ENCODE measurements at regions not wholly inside any gene's neighbourhood (a gene's known extent, or its start where the extent isn't known, plus 50 kb on each side); places are given as distances from the start of the nearest gene placed in this dataset.

DNA sequence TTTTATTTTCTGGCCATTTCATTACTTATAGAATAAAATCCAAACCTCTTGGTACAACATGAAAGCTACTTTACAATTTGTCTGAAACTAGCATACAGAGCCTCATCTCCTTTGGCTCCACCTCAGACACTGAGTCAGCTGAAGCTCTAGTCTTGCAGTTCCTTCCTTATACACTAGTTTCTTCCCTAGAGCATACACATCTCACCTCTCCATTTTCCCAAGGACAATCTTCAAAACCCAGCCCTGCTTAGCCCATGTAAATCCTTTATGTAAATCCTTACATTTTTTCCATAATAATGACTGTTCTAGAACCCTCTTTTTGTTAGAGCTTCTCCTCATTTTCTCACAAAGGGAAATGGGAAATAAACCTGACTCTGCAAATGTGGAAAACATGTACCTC is 463.4 kb downstream of the SLC16A7 start:
- no peak for DNase-seq

DNA sequence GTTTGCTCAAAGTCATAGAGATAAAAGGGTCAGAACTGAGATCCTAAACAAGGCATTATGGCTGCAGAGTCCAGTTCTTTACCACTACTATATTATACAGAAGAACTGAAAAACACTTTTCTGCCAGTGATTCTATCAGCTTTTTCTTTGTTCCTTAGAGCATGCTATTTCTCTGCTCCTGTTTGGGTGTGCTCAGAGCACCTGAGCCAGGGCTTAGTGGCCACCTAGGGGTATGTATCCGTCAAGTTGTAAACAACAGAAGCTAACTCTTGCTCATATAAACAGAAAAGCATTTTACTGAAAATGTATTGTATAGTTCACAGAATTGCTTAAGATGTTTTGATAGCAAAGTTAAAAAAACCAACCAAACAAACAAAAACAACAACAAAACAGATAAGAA is 470.8 kb downstream of the SLC16A7 start:
- DNase-seq, result no peak

DNA sequence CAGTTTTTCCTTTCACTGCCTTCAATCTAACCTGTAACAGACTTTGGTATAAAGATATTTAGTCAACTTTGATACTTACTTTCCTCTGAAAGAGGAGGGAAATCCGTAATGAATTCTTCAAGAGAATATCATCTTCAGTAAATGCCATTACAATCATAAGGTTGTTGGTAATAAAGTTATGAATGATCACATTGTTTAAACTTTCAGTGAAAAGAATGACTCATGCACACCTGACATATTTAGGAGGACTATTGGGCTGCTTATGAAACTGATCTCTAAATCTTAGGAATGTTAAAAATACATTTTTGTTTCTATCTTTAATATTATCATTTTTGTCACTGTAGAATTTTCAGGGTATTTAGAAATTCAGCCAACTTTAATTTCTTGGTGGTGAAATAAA is 474.7 kb downstream of the SLC16A7 start:
- no peak for DNase-seq

DNA sequence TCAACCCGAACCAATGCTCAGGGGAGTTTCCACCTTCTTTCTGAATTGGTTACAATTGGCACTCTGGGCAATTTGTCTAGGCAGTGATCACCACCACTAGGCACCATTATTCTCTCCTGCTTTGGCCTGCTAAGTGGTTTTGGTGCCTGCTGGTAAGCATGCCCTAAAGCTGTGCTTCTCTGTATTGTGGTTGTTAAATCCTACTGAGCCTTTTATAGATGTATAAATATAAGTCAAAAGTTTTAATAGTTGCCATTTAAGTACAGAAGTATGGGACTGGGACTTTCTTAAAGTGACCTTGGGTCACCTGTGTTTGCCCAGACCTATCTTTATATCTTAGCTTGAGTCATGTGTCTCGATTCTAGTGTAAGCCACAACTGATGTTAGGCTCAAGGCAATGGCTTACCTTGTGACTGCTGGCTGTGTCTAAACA is 475.9 kb downstream of the SLC16A7 start:
- no peak for DNase-seq

DNA sequence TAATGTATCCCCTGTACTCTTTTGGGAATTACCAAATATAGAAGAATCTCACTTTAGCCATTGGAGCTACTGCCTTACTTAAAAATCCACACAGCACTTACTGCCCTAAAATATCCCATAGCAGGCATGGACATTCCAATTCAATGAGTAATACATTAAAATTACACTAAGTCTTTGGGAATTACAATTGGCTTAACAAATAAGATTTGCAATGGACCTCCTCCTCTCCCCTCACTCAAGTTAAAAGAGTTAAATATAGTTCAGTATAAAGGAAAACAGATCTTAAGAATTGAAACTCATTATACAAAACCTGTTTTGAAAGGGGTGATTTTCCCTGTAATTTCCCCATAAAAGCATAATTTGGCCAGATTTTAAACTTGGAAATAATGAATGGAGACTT is 477.1 kb downstream of the SLC16A7 start:
- no peak for DNase-seq

DNA sequence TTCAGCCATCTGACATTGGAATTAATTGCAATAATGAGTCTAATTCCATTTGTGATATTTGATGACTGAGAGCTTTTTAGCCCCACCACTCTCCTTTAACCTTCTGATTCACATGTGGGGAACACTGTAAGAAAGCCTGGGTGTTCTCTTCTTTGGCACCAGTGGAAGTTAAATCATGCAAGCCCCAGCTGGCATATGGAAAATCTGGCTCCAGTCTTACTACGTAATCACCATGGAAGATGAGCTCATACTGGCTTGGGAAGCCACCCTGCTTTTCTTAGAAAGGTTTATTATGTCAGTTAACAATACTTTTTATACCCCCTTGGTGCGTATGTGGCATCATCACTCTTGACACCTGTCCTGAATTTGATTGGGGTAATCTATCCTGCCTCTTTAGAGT is 479.3 kb downstream of the SLC16A7 start:
- no peak for DNase-seq

DNA sequence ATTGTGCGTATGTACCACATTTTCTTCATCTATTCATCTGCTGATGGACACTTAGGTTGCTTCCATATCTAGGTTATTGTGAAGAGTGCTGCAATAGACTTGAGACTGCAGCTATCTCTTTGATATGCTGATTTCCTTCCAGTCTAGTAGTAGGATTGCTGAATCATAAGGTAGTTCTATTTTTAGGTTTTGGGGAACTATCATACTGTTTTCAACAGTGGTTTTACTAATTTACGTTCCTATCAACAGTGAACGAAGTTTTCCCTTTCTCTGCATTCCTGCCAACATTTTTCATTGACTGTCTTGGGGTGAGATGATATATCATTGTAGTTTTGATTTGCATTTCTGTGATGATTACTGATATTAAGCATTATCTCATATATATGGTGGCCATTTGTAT is 482.2 kb downstream of the SLC16A7 start:
- no peak for DNase-seq

DNA sequence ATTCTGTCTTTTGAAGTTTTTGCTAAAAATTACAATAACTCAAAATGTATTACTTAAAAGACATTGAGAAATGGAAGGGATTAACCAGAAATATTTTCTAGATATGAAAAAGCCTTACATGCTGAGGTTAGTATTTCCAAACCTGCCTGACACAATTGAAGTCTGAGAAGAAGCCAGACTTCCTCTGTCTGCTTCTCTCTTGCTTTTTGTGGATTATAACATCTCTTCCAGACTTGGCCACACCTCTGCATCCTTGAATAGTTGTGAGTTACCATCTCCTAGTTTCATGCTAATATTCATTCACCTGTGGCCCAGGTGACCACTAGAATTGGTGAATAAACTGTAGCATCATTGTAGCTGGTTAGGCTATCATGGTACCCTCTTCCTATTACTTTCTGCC is 497.6 kb downstream of the SLC16A7 start:
- DNase-seq, result no peak

DNA sequence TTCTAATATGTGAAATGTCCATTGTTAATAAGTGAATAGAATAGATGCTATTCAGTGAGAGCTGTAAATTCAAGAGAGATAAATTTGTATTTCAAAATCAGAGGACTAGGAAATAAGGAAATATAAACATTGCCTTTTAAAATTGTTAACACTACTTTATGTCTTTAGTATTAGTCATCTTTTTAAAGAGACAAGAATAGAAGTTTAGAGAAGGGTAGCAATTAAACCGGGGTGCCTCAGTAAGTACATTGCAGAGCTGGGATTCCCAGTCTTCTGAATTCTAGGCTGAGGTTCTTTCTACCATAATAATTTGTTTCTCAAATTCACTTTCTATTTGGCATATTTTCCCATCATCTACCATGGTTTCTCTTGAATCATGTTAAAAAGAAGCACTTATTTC is 498.6 kb downstream of the SLC16A7 start:
- DNase-seq, result no peak

DNA sequence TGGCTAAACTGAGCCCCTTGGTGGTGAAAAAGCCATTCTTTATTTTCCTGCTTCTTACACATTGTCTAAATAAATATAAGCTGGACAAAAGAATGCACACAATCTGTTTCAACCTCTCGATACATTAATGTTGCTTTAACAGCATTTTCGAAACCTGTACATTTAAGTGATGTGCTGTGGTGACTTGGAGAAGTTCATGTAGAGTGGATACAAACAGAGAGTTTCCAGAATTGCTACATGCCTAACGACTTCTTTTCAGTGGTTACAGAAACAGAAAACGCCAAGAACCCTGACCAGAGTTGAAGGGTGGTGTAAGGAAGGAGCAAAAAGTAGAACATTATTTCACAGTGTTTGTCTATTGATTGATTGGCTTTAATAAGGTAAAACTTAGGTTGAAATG is 500.9 kb downstream of the SLC16A7 start:
- no peak for DNase-seq

DNA sequence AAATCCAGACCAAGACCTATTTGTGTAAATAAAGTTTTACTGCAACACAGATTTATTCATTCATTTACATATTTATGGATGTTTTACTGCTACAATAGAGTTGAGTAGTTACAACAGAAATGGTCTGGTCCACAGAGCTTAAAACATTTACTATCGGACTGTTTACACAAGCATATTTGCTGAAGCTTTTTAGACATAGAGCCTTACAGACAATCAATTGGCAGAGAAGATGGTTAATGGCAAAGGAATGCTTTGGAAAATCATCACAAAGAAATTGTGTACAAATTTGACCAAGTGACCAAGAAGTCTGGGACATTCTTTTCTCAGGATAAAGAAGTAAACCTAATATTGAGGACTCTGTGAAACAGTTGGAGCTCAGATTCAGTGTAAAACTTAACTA is 504.3 kb downstream of the SLC16A7 start:
- no peak for DNase-seq

DNA sequence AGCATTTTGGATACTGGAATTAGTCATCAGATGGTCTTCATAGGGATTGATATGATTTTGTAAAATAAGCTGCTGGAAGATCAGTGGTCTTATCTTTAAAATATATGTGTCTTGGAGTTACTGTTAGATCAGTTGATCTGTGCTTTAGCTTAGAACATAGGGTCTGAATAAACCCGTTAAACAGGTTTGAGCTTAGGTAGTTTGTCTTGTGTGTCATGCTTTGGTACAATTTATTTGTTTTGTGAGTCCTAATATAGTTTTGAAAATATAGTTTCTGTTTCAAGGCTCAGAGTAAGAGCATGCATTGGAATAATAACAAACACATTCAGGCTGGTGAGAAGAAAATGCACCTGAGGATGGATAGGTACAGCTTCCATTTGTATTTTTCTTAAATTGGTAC is 505.0 kb downstream of the SLC16A7 start:
- DNase-seq, result no peak

DNA sequence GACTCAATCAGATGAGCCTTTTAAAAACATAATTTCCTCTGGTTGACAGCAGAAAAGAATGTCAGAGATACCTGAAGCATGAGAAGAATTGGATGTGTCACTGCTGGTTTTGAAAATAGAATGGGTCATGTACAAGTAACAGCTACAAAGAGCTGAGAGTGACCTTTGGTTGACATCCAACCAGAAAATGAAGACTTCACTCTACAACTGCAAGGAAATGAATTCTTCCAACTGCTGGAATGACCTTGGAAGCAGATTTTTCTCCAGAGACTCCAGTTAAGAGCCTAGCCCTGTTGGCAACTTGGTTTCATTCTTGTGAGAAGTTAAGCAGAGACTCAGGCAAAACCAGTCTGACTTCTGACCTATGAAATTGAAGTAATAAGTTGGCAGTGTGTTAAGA is 505.9 kb downstream of the SLC16A7 start:
- no peak for DNase-seq

DNA sequence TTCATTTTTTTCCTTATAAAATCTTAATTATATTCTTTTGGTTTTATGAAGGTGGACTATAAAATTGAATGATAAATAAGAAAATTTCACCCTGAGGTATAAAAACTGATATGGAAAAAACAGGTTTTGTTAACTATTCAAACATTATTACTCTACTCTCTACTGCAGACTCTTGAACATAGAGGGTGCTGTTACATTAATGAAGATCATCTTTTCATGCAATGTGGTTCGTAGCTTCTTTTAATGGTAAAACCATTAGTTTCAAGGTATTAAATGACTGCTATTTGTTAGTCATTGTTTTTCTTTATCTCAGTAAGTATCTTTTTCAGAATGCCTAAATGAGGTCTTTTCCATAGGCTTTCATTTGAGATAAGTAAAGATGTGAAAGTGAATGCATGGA is 510.4 kb downstream of the SLC16A7 start:
- no peak for DNase-seq

DNA sequence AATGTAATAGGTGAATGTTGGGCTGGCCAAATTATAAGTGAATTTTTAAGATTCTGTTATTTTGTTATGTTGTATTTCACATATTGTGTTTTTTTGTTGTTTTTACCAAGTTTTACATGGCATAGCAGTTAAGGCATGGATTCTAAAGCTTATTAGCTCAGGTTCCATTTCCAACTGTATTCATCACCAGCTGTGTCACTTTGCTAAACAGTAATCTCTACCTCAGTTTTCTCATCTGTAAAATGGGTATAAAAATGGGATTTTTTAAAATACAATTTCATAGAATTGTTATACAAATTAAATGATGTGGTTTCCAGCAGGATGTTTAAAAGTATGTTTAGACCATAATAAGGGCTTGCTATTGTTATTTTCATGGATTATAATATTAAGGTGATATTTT is 512.2 kb downstream of the SLC16A7 start:
- DNase-seq, result no peak

DNA sequence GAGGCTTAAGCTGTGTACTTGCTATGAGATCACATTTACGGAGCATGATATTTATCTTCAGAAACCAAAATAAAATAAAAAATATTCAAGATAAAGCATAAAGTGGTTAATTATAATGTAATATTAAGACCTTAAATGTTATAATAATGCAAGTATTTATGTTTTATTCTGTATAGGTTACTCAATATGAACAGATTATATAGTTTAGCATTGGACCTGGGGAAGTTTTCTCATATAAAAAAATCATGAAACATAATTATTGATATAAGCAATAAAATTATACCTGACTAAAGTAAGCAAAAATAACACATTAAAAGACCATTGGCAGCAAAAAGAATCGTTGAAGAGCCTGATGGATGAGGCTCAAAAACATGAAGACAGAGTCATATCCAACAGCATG is 516.2 kb downstream of the SLC16A7 start:
- DNase-seq, result no peak

DNA sequence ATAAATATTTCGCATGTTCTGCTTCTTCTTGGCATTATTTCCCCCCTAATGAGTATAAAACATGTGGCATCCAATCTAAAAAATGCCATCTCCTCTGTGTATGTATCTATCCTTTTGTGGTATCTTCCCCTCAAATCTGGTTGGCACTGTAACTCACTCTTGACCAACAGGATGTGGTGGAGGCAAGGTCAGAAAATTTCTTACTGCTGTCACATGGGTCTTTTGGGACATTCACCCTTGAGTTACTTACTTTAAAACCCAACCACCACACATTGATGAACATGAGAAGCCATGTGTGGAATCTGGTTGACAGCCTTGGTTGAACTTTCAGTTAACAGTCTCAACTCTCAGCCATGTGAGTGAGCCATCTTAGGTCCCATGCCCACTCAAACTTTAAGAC is 516.9 kb downstream of the SLC16A7 start:
- no peak for DNase-seq

DNA sequence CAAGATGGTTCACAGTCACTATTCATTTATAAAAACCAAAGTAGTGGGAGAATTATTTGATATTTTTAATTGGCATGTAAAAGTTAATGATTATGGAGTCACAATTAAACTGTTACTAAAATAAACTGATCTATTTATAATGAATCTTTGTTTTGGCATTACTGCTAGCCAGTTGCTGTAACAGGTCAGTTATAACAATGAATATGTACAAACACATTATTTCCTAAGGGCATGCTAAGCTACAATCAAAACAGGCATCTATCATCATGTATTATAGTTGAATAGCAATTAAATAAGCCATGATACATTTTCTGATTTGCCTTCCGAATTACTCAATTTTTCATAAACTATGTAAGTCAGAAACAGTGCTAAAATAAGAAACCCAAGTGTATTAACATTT is 518.3 kb downstream of the SLC16A7 start:
- DNase-seq, result no peak

DNA sequence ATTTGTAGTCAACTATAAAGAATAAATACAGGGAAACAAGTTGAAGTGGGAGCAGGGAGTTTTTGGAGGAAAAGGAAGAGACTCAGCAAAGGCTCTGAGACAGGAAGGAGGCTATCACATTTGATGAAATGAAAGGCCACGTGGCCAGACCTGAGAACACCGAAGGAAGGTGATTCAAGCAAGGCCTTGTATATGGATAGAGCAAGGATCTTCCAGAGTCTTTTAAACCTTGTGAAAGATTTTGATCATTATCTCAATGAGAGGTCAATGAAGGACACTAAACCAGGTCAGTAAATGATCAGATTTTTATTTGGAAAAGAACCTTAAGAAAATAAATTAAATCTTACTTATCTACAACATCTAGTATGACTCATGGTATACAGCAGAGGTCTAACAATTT is 523.5 kb downstream of the SLC16A7 start:
- DNase-seq, result no peak

DNA sequence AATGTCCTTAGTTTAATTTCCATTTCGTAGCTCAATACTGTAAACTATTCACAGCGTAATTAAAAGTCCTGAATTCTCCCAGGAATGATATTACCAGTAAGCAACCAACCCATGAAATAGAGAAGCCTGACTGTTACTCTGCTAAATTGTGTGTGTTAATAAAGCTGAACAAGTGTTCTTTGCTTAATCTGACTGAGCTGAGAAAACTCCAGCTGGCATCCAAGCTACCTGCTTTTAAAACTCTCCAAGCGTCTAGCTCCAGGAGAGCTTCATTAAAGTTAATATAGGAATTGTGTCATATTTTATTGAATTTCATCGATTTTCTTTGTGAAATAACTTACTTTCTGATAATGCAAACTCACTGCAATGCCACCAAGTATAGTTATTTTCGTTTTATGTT is 524.4 kb downstream of the SLC16A7 start:
- DNase-seq, result no peak

DNA sequence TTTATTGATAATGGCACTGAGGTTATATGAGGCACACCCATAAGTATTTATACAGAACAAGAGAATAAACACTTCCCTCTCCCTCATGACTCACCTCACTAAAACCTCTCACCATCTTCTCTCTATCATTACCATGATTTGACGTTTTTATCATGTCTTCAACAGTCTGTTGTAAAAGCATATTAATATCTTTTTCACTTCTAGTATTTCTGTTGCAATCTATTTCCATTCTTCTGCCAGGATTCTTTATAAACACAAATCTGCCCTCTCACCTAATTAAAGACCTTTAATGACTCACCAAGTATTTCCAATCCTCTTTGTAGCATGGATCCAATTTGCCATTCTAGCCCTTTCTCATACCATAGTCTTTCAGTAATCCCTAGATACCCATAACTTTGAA is 527.7 kb downstream of the SLC16A7 start:
- no peak for DNase-seq

DNA sequence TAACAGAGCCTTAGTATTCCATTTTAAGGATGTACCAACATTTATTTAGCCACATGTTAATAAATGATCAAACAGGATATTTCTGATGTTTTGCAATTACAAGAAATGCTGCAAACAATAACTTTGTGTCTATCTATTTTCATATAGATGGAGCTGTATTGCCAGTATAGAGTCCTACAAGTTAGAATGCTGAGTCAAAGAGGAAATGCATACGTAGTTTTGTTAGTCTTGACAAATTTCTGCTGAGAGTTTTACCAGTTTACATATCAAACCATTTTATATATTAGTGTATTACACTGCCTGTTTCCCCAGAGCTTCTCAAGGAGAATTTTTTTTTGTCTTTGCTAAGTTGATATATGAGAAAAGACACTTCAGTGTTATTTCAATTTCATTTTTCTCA is 541.7 kb downstream of the SLC16A7 start:
- no peak for DNase-seq

DNA sequence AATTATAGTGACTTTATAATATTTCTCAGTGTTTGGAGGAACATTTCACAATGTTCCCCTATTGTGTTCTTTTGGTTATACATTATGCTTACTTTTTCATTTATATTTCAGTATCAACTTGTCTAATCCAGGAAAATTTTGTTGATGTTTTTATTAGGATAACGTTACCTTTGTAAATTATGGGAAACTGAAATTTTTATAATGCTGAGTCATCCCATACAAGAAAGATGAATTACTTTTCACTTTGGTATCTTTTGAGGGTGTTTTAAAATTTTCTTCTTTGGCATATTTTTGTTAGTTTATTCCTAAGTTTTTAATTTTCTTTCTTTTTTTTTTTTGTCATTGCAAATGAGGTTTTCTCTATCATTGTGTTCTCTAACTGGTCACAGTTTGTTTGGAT is 542.7 kb downstream of the SLC16A7 start:
- no peak for DNase-seq

DNA sequence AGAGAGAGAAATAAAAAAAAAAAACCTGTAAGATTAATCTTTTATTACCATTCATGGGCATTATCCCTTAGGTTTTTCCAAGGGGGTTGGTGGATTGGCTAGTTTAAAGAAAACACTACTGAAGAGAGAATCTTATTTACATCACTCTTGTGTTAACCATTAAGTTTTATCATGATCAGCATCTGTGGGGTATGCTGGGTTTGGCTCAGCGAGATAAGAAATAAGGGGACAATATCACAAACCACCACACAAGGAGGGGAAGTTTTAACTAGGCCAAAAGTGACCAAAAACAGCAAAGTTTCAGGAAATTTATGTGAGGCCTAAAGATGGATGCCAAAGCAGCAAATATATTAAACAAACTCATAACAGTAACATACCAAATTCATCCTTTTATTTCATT is 548.6 kb downstream of the SLC16A7 start:
- no peak for DNase-seq

DNA sequence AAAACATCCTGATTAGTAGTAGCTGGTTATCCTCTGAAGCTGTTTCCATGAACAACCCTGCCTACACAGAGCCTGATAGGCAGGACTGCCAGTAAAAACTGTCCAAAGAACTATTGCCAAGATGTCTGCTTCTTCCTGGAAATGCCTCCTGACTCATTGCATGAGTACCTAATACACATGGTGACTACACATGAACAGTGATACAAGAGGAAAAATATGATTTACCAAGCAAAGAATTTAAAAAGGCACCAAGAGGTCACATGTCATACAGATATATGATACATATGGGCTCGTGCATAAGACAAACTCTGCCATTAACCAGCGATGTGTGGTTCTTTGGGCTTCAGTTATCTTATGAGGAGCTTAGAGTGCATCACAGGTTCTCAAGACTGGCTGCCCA is 552.3 kb downstream of the SLC16A7 start:
- DNase-seq, result no peak

DNA sequence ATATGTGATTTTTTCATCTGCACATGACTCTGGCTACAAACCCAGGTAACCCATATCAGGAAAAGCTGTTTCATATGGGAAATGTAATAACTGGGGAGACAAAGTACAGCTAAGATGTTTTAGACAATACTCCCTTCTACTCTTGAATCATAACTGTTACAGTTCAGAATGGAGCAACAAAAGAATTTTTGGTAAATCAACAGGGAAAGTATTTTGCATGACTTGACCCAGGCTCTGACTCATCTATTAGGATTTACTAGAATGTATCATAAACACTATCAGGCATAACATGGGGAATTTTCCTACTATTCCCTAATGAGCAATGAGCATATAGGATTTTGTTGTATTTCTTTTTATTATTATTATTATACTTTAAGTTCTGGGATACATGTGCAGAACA is 553.0 kb downstream of the SLC16A7 start:
- no peak for DNase-seq

Measured in CD4-positive, alpha-beta T cell treated with Interleukin-21 for 1 hour (primary cell).